ENCODE measurements at regions not wholly inside any gene's neighbourhood (a gene's known extent, or its start where the extent isn't known, plus 50 kb on each side); places are given as distances from the start of the nearest gene placed in this dataset.
"Not testable (repeated sequence)": the region's sequence is repeated elsewhere in the genome, so short reads cannot be mapped to it uniquely, and the experiment has no call there.

DNA sequence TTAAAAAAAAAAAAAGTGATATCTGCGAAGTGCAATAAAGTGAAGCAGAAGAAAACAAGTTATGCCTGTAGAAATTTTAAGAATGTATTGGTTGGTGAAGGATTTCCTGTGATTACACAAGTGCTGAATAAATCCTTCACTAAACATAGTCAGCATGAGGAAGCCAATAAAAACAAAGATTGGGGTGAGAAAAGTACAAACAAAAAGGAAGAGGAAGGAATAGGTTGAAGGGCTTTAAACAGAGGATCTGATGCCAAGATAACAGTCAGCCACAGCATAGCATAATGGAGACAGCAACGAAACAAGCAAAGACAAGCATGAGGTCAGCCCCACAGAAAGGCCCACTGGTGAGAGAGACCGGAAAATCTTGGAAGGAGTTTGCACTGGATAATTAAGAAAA lies 372.2 kb downstream of the ADAM29 start:
- DNase-seq: no peak

DNA sequence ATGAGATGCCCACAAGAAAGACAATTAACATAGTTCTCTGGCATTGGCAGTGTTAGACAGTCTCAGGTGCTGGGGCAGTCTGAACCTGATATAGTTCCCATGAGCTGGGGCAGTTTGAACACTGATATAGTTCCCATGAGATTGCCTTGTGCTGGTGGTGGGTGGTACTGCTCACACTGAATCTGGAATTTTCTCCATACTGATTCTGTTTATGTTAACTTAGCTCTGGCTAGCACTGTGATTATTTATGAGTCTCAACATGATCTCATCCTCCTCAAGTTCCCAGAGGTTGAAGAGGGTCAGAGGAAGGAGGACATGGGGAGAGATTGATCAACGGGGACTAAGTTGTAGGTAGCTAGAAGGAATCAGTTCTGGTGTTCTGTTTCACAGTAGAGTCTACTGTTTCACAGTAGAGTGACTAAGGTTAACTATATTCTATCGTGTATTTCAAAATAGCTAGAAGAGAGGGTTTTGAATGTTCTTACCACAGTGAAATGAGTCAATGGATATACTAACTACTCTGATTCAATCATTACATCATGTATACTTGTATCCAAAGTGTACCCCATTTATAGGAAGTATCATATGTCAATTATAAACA lies 379.9 kb downstream of the ADAM29 start:
- DNase-seq: no peak

- no peak for DNase-seq
Observed at GRCh38 chr4:175306436-175306835, 388.3 kb downstream of the ADAM29 start.

DNA sequence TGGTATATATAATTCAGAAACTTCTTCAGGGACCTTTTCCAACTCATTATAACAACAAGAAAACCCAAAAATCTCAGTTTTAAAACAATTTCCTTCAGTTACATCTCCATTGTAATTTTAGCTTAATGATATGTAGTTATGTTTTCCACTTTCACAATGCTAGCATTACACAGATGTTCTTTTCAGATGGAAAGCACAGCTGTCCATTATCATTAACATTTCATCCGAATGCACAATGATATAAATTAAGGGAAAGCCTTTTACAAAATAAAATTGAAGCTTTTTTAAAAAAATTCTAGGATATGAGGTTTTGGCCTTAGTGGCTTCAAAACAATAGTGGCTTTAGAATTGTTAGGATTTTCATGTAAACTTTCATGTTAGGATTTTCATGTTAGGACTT lies 389.2 kb downstream of the ADAM29 start:
- DNase-seq: no peak

- no peak for DNase-seq
Observed at GRCh38 chr4:175308236-175308635, 390.1 kb downstream of the ADAM29 start.

DNA sequence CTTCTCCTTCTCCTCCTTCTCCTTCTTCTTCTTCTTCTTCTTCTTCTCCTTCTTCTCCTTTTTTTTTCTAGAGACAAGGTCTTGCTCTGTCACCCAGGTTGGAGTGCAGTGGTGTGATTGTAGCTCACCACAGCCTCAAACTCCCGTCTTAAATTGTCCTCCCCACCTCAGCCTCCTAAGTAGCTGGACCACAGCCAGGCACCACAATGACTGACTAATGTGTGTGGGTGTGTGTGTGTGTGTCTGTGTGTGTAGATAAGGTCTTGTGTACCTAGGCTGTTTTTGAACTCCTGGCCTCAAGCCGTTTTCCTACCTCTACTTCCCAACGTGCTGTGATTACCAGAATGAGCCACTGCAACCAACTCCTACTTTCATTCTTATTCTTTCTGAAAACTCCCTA lies 390.9 kb downstream of the ADAM29 start:
- no peak for DNase-seq

GRCh38 chr4:175325230-175325629 lies 407.1 kb downstream of the ADAM29 start:
- DNase-seq: no peak

DNA sequence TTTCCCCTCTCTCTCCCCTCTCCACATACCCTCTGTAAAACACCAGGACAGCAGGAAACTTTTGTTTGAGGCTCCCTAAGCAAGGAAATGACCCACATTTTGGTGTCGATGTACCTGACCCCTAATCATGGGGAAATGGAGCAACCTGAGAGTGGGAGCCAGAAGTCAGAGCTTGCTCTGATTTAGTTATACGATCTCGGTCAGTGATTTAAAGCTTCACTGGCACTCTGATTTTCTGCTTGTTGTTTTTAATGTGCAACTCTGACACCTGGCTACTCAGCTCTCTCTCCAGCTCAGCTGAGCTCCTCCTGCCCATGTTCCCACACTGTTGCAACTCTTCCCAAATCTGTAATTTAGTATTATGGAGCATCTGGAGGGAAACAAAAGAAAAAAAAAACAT lies 408.6 kb downstream of the ADAM29 start:
- no peak for DNase-seq

- no peak for DNase-seq
Observed at GRCh38 chr4:175330236-175330635, 412.1 kb downstream of the ADAM29 start.

GRCh38 chr4:175330652-175331051 lies 412.5 kb downstream of the ADAM29 start:
- no peak for DNase-seq

GRCh38 chr4:175335331-175335730 lies 417.2 kb downstream of the ADAM29 start:
- DNase-seq: no peak

DNA sequence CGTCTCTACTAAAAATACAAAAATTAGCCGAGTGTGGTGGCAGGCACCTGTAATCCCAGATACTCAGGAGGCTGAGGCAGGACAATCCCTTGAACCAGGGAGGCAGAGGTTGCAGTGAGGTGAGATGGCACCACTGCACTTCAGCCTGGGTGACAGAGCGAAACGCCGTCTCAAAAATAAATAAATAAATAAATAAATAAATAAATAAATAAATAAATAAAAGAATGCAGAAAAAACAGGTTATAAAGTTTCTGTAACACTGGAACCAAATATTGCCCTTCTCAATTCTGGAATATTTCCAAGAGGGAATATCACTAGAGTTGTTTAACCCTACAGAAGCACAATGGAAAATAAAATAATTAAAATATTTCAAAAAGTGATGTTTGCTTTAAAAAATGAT lies 418.4 kb downstream of the ADAM29 start:
- not testable (repeated sequence) for DNase-seq

DNA sequence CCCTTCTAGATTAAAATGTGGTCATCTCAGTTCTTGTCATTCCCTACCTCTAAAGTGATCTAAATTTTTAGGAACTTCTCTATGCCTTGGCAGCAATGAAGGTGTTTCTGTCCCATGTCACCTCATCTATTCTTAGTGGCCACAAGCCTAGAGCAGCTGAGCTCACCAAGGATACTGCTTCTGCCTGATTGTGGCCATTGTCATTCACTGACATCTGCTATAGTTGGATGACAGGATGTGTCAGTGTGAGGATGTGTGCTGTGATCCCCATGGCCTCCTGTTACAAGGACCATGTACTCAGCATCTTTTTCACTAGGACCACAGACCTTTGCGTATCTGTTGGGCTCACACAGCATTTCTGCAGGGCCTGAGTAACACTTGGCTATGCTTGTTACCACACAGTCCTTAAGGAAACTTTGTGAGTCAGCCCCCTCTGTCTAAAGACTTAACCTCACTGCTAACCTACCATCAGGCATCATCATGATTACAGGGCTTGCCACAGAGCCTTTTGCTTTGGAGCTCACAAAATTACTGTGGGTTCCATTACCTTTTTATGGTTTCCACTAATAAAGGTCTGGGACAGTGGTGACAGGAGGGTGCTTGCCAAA lies 421.0 kb downstream of the ADAM29 start:
- DNase-seq: no peak

- no peak for DNase-seq
Observed at GRCh38 chr4:175341203-175341755, 423.1 kb downstream of the ADAM29 start.

GRCh38 chr4:175346376-175346775 lies 428.2 kb downstream of the ADAM29 start:
- DNase-seq: no peak

DNA sequence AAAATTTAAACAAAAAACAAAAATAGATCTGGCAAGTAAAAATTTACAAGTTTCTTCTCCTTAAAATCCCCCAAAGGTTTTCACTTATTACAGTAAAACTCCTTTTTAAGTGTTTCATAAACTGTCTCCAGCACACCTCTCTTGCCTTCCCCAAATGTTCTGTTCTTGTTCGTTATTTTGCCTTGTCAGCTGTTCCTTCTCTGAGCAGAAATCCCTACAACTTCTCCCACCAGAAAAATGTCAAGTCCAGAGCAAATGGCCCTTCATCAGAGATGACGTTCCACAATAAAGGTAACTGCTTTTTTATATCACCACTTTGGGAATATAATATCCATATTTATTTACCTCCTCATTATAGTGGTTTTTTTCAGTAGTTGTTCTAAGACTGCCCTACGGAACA lies 432.1 kb downstream of the ADAM29 start:
- DNase-seq: no peak

DNA sequence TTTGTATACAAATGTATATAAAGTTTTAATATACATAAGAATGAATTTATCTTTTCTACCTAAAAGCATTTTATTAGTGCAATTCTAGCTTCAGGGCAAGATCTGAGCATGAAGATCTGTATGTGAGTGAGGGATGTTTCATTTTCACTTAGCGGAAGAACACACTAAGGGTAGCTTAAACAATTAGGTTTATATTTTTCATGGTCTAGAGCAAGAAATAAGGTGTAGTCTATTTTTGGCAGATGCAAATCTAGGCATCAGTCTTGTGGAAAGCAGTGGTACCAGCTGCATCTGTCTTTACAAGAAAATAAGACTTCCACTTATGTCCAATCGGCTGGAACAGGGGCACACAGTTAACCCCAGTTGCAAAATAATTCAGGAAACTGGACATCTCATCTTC lies 433.3 kb downstream of the ADAM29 start:
- no peak for DNase-seq

DNA sequence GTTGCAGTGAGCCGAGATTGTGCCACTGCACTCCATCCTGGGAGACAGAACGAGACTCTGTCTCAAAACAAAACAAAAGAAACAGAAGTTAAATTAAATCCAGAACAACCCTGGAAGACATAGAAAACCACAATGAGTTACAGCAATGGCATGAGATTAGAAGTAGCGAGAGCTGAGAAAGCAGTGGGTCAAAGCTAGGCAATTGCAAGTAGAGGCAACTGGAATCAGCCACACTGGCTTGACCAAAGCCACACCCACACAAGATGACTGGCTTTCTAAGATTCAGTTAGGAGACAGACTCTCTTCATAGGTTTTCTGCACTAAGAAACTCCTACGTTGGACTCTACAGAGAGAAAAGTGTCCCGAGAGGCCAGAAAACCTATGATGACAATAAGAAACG lies 443.0 kb downstream of the GPM6A start:
- no peak for DNase-seq

DNA sequence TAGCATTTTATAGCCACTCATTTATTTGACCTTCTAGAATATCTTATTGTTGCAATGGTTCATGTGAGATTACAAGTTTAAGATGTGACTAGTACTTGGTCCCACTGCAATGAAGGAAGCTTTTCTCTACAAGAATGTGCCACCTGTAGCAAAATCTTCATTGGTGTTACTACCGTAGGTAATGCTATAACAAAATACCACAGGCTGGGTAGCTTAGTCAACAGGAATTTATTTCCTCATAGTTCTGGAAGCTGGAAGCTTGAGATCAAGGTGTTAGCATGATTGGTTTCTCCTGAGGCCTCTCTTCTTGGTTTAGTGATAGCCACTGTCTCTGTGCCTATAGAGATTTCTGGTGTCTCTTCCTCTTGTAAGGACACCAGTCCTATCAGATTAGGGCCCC lies 441.0 kb downstream of the GPM6A start:
- DNase-seq: no peak

DNA sequence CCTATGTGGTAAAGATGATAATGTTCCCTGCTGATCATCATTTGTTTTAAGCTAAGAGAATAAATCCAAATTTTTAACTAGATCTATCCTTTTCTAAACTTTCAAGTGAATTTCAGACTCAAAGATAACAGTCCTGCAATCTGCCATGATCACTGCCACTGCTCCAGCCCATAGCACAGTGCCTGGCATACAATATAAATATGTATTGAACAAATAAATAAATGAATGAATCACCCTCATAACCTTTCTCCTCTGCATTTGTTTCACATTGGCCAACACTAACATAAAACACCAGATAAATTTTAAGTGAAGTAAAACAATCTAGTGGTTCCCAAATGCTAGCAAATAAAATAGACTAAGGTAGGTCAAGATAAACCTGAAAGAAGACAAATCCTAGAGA lies 439.0 kb downstream of the GPM6A start:
- DNase-seq: no peak

GRCh38 chr4:175374459-175374858 lies 437.6 kb downstream of the GPM6A start:
- no peak for DNase-seq

- no peak for DNase-seq
Observed at GRCh38 chr4:175376287-175376977, 435.6 kb downstream of the GPM6A start.

GRCh38 chr4:175377203-175377602 lies 434.9 kb downstream of the GPM6A start:
- no peak for DNase-seq

GRCh38 chr4:175378372-175378771 lies 433.7 kb downstream of the GPM6A start:
- no peak for DNase-seq

Measured in midbrain (tissue), 1 donor.